Activated CD4-positive, alpha-beta memory T cell treated with anti-CD3 and anti-CD28 coated beads for 36 hours (primary cell): ENCODE measurements at regions not wholly inside any gene's neighbourhood (a gene's known extent, or its start where the extent isn't known, plus 50 kb on each side); places are given as distances from the start of the nearest gene placed in this dataset.

Experiments used
- CTCF ChIA-PET: fragments of 350-600 bp; sonication (Branson Sonifier 250); formaldehyde crosslinking; loops from one replicate; lab custom pipeline; 2021; ENCODE audit warnings: antibody characterized with exemption, inconsistent platforms; lab: Charles Lee
- POLR2A ChIA-PET: fragments of 350-600 bp; sonication (Branson Sonifier 250); formaldehyde crosslinking; loops from one replicate; lab custom pipeline; 2021; ENCODE audit warnings: antibody characterized with exemption; lab: Charles Lee
- DNase-seq: peaks from one replicate; pipeline ENCODE4 v3.0.0-alpha.2; 2020
- H3K27ac Mint-ChIP-seq: one replicate; pipeline ENCODE4 v1.8.0; 2021; ENCODE audit warnings: mixed read lengths
- H3K27me3 Mint-ChIP-seq: one replicate; pipeline ENCODE4 v1.8.0; 2021; ENCODE audit warnings: mixed read lengths
- H3K36me3 Mint-ChIP-seq: one replicate; pipeline ENCODE4 v1.8.0; 2021; ENCODE audit warnings: mixed read lengths
- H3K4me1 Mint-ChIP-seq: one replicate; pipeline ENCODE4 v1.8.0; 2021; ENCODE audit warnings: low read depth, mixed read lengths
- H3K4me3 Mint-ChIP-seq: one replicate; pipeline ENCODE4 v1.8.0; 2021; ENCODE audit warnings: mild to moderate bottlenecking, mixed read lengths
- H3K9me3 Mint-ChIP-seq: one replicate; pipeline ENCODE4 v1.8.0; 2021; ENCODE audit warnings: mixed read lengths
- intact Hi-C: fragments of 100-400 bp; cut with micrococcal nuclease; formaldehyde crosslinking; loops from one replicate; pipeline ENCODE4 v1.15.1; 2023

DNA sequence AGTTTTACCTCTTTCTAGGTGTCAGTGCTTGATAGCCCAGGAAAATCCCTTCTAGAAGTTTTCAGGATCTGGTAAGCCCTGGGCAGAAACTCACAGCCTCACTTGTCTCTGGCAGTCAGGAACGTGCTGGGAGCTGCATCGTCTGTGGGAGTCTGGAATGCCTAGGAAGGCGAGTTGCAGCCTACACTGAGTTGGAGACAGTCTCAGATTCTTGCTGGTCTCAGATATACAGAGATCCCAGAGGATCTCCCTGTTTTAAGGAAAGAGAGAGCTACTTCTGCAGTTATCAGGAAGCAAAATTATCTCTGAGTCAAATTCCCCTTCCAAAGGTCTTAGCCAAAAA is 104.4 kb upstream of the CDC42EP3 start:
- ChIA-PET POLR2A (no interaction called here), CTCF (interaction anchor here (1.2 kb wide), 1 partner anchor 56 kb away, joined by 3 read pairs; no protein-coding TSS in a partner anchor)
- DNase-seq = no peak
- Mint-ChIP-seq H3K36me3 (no peaks in the 10 kb centered on the region), H3K27ac (no peak overlapping the region), H3K9me3 (peaks cover 4% of the 10 kb centered on the region), H3K27me3 (no peaks in the 10 kb centered on the region), H3K4me1 (no peaks in the 10 kb centered on the region), H3K4me3 (no peak overlapping the region)
- intact Hi-C loops = no loop called here

DNA sequence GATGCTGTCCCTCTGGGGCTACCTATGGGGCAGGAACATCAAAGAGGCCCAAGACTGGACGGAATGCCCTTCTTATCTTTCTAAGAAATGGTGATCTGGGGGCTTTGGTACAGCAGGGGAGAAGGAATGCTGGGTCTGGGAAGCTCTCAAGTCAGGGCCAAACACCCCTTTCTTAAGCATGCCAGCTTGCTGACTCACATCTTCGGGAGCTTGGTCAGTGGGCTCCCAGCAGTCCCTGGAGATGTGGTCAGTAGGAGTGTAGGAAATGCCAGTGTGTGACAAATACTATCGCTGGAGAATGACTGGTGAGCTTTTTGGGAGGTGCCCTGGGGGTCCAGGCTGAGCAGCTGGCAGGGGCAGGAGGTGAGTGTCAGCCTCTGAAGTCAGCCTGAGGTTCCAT is 105.0 kb upstream of the CDC42EP3 start:
- ChIA-PET POLR2A (no interaction called here), CTCF (interaction anchor here (0.7 to 1.2 kb wide), 2 partner anchors 56 to 372 kb away, joined by 3 to 4 read pairs; no protein-coding TSS in a partner anchor)
- Mint-ChIP-seq H3K9me3 (peaks cover 4% of the 10 kb centered on the region), H3K36me3 (no peaks in the 10 kb centered on the region), H3K27ac (no peak overlapping the region), H3K4me3 (no peak overlapping the region), H3K4me1 (no peaks in the 10 kb centered on the region), H3K27me3 (no peaks in the 10 kb centered on the region)
- intact Hi-C loops = no loop called here
- DNase-seq = no peak

DNA sequence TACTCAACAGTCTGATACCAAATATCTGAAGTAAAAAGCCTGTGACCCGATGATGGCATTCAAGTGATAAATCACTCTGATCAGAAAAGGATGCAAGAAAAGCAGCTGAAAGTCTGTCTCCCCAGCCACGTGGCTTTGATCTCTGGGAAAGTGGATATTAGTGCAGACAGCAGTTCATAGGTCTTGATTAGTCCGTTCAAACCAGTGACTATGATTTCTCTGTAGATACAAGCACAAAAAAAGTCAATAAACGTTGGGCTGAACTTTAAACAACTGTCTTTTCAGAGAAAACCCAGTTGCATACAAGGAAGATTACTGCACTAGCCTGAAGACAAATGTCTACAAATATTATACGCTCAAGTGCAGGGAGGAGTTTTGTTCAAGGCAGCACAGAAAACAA is 107.7 kb upstream of the CDC42EP3 start:
- Mint-ChIP-seq H3K27me3 (no peaks in the 10 kb centered on the region), H3K36me3 (no peaks in the 10 kb centered on the region), H3K4me1 (no peaks in the 10 kb centered on the region), H3K27ac (no peak overlapping the region), H3K4me3 (no peak overlapping the region), H3K9me3 (peaks cover 4% of the 10 kb centered on the region)
- DNase-seq = no peak
- POLR2A ChIA-PET = no interaction called here
- CTCF ChIA-PET = no interaction called here
- intact Hi-C loops = no loop called here

DNA sequence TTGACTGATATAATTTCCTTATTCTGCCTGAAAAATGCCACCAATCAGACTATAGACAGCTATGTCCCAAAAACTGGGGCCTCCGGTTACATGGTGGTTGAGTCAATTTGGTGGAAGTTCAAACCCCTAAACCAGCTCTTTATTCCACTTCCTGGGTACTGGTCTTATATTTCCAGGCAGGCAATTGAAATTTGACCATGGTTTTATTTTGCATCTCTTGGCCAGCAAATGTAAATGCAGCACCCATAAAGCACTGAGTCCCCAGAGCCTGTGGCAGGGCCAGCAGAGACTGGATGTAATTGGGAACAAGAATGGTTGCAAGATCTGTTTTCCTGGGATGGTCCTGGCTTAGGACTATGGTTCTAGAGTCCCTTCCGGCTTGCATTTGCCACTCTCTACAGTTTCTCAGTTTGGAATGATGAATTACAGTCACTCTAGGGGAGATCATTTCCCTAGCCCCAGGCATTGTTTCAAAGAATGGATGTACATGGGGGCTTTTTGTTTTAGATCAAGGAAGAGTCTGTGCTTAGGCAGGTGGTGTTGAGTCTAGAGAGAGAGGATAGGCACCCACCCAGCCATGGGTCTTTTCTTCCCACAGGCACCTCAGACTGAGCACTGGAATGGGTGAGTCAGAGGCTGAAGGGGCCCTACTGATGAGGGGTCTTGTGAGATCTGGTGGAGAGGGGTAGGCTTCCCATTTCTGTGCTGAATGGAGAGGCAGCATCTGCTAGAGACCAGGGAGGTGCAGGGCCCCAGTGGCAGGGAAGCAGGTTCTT is 108.4 kb upstream of the CDC42EP3 start:
- DNase-seq = no peak
- H3K27me3 Mint-ChIP-seq = no peaks in the 10 kb centered on the region
- no peak overlapping the region for H3K4me3 Mint-ChIP-seq
- no peaks in the 10 kb centered on the region for H3K4me1 Mint-ChIP-seq
- peaks cover under 1% of the 10 kb centered on the region for H3K9me3 Mint-ChIP-seq
- no peak overlapping the region for H3K27ac Mint-ChIP-seq
- H3K36me3 Mint-ChIP-seq = no peaks in the 10 kb centered on the region
- ChIA-PET POLR2A (interaction anchor here (0.5 kb wide), 1 partner anchor 873 kb away, joined by 4 read pairs; no protein-coding TSS in a partner anchor), CTCF (interaction anchor here (0.8 kb wide), 1 partner anchor 53 kb away, joined by 3 read pairs; no protein-coding TSS in a partner anchor)
- intact Hi-C loops = no loop called here

DNA sequence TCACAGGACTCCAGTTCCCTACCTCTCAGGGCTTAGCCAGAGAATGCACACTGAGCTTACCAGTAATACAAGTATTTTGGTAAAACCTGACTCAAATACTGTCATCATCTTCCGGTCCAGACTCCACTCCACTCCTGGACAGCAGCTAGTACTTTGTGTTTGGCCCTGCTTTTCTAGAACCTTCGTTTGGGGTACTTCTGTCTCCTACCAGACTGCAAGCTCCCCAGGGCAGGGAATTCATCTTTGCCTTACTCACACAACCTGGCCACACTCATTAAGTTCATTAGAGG is 108.9 kb upstream of the CDC42EP3 start:
- Mint-ChIP-seq H3K36me3 (no peaks in the 10 kb centered on the region), H3K4me3 (no peak overlapping the region), H3K9me3 (no peaks in the 10 kb centered on the region), H3K27me3 (no peaks in the 10 kb centered on the region), H3K4me1 (no peaks in the 10 kb centered on the region), H3K27ac (no peak overlapping the region)
- ChIA-PET POLR2A (interaction anchor here (0.5 kb wide), 1 partner anchor 872 kb away, joined by 4 read pairs; no protein-coding TSS in a partner anchor), CTCF (interaction anchor here (0.8 kb wide), 1 partner anchor 52 kb away, joined by 3 read pairs; no protein-coding TSS in a partner anchor)
- intact Hi-C loops = no loop called here
- DNase-seq = no peak

DNA sequence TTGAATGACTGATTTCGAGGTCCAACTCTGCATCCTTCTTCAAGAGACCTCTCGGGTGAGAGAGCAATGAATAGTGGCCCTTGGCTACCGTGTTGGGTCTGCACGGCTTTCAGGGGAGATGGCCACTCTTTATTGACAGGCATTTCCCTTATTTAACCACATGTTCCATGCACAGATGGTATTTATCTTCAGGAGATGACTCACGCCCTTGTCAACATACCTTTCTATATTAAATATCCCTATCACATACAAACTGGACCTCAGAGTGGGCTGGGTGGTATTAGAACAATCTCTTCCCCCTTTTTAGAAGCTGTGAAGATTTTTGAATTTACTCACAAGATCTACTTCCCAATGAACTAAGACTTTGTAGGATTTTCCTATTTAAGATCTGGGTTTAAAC is 109.6 kb upstream of the CDC42EP3 start:
- POLR2A ChIA-PET = no interaction called here

DNA sequence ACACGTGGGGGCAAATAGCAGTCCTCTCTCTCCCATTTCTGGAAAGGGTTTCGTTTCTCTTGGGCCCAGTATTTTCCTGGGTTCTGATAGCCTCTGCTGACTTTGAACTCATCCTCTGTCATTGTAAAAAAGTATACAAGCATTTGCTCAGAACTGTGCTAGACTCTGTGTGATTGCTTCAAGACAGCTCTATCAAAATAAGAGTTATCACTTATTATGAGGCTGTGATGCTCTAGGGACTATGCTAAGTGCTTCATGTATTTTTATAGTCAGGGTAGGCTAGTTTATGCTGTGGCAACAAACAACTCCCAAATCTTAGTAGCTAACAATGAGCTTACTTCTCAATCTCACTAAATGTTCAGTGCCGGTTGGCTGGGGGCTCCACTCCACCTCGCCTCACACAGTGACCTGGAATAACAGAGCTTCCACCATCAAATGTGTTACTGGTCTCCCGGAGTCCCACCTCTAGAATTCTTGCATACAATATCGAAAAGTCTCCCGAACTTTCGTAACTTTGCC is 110.8 kb upstream of the CDC42EP3 start:
- Mint-ChIP-seq H3K27me3 (no peaks in the 10 kb centered on the region), H3K36me3 (peaks cover 2% of the 10 kb centered on the region), H3K4me1 (no peaks in the 10 kb centered on the region), H3K4me3 (no peak overlapping the region), H3K27ac (no peak overlapping the region), H3K9me3 (peaks cover 2% of the 10 kb centered on the region)
- ChIA-PET CTCF (no interaction called here), POLR2A (no interaction called here)
- DNase-seq = no peak
- intact Hi-C loops = no loop called here

More for the DNA sequence above, 109.6 kb upstream of the CDC42EP3 start:
- Mint-ChIP-seq H3K9me3 (no peaks in the 10 kb centered on the region), H3K27me3 (no peaks in the 10 kb centered on the region), H3K27ac (no peak overlapping the region), H3K36me3 (no peaks in the 10 kb centered on the region), H3K4me1 (no peaks in the 10 kb centered on the region), H3K4me3 (no peak overlapping the region)
- DNase-seq = no peak
- intact Hi-C loops = no loop called here
- CTCF ChIA-PET = interaction anchor here (0.8 kb wide), 1 partner anchor 52 kb away, joined by 3 read pairs; no protein-coding TSS in a partner anchor

DNA sequence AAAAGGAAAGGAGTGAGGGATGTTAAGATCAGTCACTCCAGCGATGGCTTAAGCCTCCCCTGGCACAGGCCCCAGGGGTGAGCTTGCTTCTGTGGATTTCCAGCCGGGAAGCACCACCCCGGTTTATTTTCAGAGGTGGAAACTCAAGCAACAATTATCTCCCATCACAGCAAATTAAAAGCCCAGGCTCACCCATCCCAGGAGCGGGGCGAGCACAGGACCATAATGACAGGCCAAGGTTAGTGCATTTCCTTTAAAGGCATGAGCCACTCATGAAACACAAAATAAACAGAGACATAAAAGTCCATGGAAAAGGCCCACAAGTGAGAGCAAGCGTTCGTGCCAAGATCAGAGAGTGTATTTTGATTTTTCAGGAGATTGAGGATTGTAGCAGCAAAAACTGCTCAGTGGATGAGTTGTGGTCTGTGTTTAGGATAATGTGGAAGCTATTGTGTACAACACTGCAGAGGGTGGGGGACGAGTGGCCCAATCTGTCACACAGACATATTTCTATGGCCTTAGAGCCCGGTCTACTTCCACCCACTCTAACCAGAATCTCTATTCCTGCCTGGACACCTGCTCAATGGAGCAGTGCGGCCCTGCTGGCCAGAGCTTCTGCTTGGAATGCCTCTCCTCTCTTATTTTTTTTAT is 111.4 kb upstream of the CDC42EP3 start:
- H3K4me1 Mint-ChIP-seq = no peaks in the 10 kb centered on the region

DNA sequence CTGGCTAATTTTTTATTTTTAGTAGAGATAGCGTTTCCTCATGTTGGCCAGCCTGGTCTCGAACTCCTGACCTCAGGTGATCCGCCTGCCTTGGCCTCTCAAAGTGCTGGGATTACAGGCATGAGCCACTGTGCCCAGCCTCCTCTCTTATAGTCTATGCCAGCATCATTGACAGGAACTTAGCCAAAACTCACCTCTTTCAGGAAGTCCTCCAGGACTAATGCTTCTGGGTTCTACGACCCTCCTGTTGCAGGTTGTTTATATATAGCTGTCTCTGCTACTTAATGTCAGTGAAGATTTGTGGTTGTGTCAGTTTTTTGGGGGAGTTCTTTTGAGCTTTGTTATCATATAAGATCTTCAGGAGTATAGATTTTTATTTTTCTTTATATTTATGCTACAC is 112.1 kb upstream of the CDC42EP3 start:
- CTCF ChIA-PET = no interaction called here
- intact Hi-C loops = no loop called here
- DNase-seq = no peak
- no peaks in the 10 kb centered on the region for H3K27me3 Mint-ChIP-seq
- peaks cover 13% of the 10 kb centered on the region for H3K9me3 Mint-ChIP-seq
- H3K27ac Mint-ChIP-seq = no peak overlapping the region
- no peaks in the 10 kb centered on the region for H3K4me1 Mint-ChIP-seq
- H3K4me3 Mint-ChIP-seq = no peak overlapping the region
- H3K36me3 Mint-ChIP-seq = peaks cover 7% of the 10 kb centered on the region
- POLR2A ChIA-PET = no interaction called here

More for the DNA sequence above, 111.4 kb upstream of the CDC42EP3 start:
- Mint-ChIP-seq H3K27me3 (no peaks in the 10 kb centered on the region), H3K27ac (no peak overlapping the region), H3K36me3 (peaks cover 2% of the 10 kb centered on the region), H3K4me3 (no peak overlapping the region), H3K9me3 (peaks cover 7% of the 10 kb centered on the region)
- ChIA-PET CTCF (no interaction called here), POLR2A (no interaction called here)
- intact Hi-C loops = no loop called here
- no peak for DNase-seq

DNA sequence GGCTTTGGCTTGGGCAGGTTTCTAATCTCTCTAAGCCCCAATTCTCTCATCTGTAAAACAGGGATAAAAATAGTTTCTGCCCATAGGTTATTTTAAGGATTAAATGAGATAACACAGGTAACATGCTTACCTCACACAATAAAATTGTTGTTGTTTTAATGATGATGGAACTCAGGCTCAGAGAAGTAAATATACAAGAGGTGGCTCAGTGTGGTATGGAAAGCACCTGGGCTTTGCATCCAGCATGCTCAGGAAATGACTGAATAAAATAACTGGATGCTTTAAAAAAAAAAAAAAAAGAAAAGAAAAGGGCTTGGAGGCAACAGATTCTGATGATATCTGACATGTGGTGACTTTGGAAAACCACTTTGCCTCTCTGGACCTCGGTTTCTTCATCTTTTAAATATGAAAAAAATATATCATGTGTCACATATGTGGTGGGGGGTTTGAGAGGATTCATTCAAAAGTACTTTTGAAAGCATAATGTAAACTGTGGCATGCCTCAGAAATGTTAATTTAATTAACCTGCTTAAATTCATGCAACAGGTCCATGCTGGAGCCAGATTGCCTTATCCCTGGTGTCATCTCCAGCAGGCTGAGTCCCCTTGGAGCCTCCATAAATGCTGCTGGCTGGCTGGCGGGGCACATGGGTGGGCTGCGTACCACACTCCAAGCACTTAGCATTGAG is 112.8 kb upstream of the CDC42EP3 start:
- no peaks in the 10 kb centered on the region for H3K4me1 Mint-ChIP-seq
- H3K27ac Mint-ChIP-seq = no peak overlapping the region
- DNase-seq = no peak
- no peak overlapping the region for H3K4me3 Mint-ChIP-seq
- intact Hi-C loops = no loop called here
- peaks cover 11% of the 10 kb centered on the region for H3K36me3 Mint-ChIP-seq
- ChIA-PET CTCF (no interaction called here), POLR2A (no interaction called here)
- no peaks in the 10 kb centered on the region for H3K27me3 Mint-ChIP-seq
- peaks cover 20% of the 10 kb centered on the region for H3K9me3 Mint-ChIP-seq

DNA sequence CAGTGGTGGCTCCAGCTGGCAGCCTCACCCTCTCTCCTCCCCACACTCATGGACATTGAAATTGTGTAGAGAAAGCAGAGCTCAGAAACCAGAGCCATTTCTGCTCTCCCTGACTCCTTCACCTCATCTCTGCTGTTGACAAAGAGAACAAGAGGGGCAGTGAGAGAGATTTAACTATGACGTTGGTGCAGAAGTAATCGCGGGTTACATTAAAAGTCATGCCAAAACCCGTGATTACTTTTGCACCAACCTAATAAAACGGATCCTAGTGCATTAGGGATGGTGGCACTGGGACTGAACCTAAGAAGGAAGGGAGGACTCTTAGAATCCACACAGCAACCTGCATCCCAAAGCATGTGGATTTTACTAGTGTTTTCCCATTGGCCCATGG is 113.3 kb upstream of the CDC42EP3 start:
- POLR2A ChIA-PET = no interaction called here
- peaks cover 12% of the 10 kb centered on the region for H3K36me3 Mint-ChIP-seq
- no peaks in the 10 kb centered on the region for H3K27me3 Mint-ChIP-seq
- CTCF ChIA-PET = no interaction called here
- no peak overlapping the region for H3K4me3 Mint-ChIP-seq
- DNase-seq = no peak
- no peaks in the 10 kb centered on the region for H3K4me1 Mint-ChIP-seq
- H3K9me3 Mint-ChIP-seq = peaks cover 23% of the 10 kb centered on the region
- H3K27ac Mint-ChIP-seq = no peak overlapping the region
- intact Hi-C loops = no loop called here

DNA sequence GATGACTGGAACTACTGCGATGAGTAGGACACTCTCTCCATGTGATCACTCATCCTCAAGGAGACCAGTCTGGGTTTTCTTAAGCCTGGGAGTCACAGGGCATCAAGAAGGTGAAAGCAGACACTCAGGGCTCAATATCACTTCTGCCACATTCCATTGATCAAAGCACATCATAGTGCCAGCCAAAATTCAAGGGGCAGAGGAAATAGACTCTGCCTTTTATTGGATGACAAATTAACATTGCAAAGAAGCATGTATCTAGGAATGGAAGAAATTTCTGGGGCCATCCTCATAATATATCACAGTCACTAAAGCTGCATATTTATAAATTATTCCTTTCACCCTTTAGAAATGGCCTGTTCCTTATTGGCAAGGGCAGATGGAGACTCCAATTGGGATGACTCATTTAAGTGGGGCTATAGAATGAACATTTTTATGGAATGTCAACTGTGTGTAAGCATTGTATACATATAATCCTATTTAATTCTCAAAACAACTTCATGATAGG is 114.8 kb upstream of the CDC42EP3 start:
- intact Hi-C loops = no loop called here
- H3K4me3 Mint-ChIP-seq = no peak overlapping the region
- no peaks in the 10 kb centered on the region for H3K4me1 Mint-ChIP-seq
- H3K9me3 Mint-ChIP-seq = peaks cover 23% of the 10 kb centered on the region
- DNase-seq = no peak
- ChIA-PET POLR2A (no interaction called here), CTCF (no interaction called here)
- no peaks in the 10 kb centered on the region for H3K27me3 Mint-ChIP-seq
- H3K27ac Mint-ChIP-seq = no peak overlapping the region
- peaks cover 12% of the 10 kb centered on the region for H3K36me3 Mint-ChIP-seq
